ENCODE measurements at regions not wholly inside any gene's neighbourhood (a gene's known extent, or its start where the extent isn't known, plus 50 kb on each side); places are given as distances from the start of the nearest gene placed in this dataset.

DNA sequence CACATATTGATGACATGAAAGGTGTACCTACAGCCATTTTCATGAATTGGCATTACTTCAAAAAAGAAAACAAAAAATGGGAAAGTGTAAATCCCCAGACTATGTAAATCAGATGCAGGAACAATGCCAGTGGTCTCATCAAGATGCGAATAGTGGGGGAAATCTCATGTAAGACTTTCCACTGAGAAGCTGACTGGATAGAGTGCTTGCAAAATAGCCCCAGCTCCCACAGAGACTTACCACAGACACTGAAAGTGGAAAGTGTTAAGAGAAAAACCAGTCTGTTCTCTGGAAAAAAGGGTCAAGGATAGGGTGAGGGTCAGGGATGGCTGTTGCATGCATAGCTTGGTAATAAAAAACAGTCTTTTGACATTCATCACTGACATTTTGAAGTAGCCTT lies 73.2 kb upstream of the ARMCX2 start:
- TF ChIP-seq, protein P1, sequence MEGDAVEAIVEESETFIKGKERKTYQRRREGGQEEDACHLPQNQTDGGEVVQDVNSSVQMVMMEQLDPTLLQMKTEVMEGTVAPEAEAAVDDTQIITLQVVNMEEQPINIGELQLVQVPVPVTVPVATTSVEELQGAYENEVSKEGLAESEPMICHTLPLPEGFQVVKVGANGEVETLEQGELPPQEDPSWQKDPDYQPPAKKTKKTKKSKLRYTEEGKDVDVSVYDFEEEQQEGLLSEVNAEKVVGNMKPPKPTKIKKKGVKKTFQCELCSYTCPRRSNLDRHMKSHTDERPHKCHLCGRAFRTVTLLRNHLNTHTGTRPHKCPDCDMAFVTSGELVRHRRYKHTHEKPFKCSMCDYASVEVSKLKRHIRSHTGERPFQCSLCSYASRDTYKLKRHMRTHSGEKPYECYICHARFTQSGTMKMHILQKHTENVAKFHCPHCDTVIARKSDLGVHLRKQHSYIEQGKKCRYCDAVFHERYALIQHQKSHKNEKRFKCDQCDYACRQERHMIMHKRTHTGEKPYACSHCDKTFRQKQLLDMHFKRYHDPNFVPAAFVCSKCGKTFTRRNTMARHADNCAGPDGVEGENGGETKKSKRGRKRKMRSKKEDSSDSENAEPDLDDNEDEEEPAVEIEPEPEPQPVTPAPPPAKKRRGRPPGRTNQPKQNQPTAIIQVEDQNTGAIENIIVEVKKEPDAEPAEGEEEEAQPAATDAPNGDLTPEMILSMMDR (IDR thresholded peaks at IDR 0.05) = no peak
- TF ChIP-seq POLR2A (IDR thresholded peaks at IDR 0.05) = no peak

Measured in lower leg skin (tissue), 3 donors.